ENCODE measurements at regions not wholly inside any gene's neighbourhood (a gene's known extent, or its start where the extent isn't known, plus 50 kb on each side); places are given as distances from the start of the nearest gene placed in this dataset.

DNA sequence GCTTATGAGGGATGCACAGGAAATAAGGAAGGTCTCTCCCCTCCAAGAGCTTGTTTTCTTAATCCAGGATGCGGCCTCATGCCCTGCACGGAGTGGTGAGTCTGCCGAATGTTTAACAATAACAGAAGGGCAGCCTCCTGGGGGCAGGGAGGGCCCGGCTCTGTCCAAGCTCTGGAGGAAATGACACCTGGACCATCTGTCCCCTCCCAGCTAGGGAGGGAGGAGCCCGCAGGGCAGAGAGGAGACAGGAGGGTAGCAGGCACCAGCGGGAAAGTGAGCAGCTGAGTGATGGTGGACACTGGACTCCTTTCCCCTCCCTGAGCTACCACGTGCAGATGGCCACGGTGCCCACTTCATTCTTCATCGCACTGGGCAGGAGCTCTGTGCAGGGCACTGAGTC is 398.2 kb upstream of the MYT1L start:
- Histone ChIP-seq H3K4me1 (no peaks in the 10 kb centered on the region), H3K36me3 (ENCODE audit: control insufficient read depth, insufficient read depth, low read length) (no peaks in the 10 kb centered on the region), H3K9me3 (no peaks in the 10 kb centered on the region), H3K27me3 (replicated peaks; ENCODE audit: control insufficient read depth, insufficient read depth, low read length) (no peaks in the 10 kb centered on the region), H3K4me3 (ENCODE audit: low read depth, low read length) (no peak overlapping the region)
- Mint-ChIP-seq H3K4me1 (ENCODE audit: low read depth, unreplicated experiment) (no peaks in the 10 kb centered on the region), H3K9me3 (ENCODE audit: unreplicated experiment) (no peaks in the 10 kb centered on the region), H3K36me3 (ENCODE audit: insufficient read depth, unreplicated experiment) (no peaks in the 10 kb centered on the region), H3K27ac (ENCODE audit: unreplicated experiment) (no peak overlapping the region), H3K27me3 (ENCODE audit: insufficient read depth, unreplicated experiment) (peaks cover 27% of the 10 kb centered on the region), H3K4me3 (ENCODE audit: unreplicated experiment) (no peak overlapping the region)
- ChIA-PET CTCF (no interaction called here), POLR2A (interaction anchor here (0.5 kb wide), 1 partner anchor 59 kb away, joined by 4 read pairs; no protein-coding TSS in a partner anchor)
- TF ChIP-seq, protein P1, sequence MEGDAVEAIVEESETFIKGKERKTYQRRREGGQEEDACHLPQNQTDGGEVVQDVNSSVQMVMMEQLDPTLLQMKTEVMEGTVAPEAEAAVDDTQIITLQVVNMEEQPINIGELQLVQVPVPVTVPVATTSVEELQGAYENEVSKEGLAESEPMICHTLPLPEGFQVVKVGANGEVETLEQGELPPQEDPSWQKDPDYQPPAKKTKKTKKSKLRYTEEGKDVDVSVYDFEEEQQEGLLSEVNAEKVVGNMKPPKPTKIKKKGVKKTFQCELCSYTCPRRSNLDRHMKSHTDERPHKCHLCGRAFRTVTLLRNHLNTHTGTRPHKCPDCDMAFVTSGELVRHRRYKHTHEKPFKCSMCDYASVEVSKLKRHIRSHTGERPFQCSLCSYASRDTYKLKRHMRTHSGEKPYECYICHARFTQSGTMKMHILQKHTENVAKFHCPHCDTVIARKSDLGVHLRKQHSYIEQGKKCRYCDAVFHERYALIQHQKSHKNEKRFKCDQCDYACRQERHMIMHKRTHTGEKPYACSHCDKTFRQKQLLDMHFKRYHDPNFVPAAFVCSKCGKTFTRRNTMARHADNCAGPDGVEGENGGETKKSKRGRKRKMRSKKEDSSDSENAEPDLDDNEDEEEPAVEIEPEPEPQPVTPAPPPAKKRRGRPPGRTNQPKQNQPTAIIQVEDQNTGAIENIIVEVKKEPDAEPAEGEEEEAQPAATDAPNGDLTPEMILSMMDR (IDR thresholded peaks at IDR 0.05; ENCODE audit: insufficient read depth in 1 of 2, low read depth in 1 of 2, low read length in 1 of 2, severe bottlenecking in 1 of 2, unreplicated experiment in 1 of 2) = no peak
- intact Hi-C loops (cut with micrococcal nuclease; ENCODE audit: unreplicated experiment) = no loop called here
- no peak for DNase-seq
- no TSS peak for BruUV-seq (replicated peaks)

DNA sequence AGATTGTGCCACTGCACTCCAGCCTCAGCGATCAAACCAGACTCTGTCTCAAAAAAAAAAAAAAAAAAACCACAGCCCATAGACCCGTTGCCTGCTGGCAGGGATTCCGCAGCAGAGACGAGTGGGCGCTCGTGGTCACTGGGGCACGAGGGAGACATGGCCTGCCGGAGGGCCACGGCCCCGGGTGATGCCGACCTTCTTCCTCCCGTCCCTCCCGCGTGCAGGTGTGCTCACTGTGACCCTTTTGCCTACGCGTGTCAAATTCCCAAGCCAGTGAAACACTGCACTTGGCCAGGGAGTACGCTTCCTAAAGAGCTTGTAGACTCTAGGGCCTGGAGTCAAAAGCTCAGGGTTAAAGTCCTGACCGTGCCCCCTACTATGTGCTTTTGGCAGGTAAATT is 397.6 kb upstream of the MYT1L start:
- Mint-ChIP-seq H3K27me3 (ENCODE audit: insufficient read depth, unreplicated experiment) (peaks cover 24% of the 10 kb centered on the region), H3K27ac (ENCODE audit: unreplicated experiment) (no peak overlapping the region), H3K4me1 (ENCODE audit: low read depth, unreplicated experiment) (no peaks in the 10 kb centered on the region), H3K4me3 (ENCODE audit: unreplicated experiment) (no peak overlapping the region), H3K36me3 (ENCODE audit: insufficient read depth, unreplicated experiment) (no peaks in the 10 kb centered on the region), H3K9me3 (ENCODE audit: unreplicated experiment) (no peaks in the 10 kb centered on the region)
- DNase-seq = no peak
- ChIA-PET CTCF (no interaction called here), POLR2A (no interaction called here)
- Histone ChIP-seq H3K27me3 (replicated peaks; ENCODE audit: control insufficient read depth, insufficient read depth, low read length) (no peaks in the 10 kb centered on the region), H3K4me1 (no peaks in the 10 kb centered on the region), H3K4me3 (ENCODE audit: low read depth, low read length) (no peak overlapping the region), H3K36me3 (ENCODE audit: control insufficient read depth, insufficient read depth, low read length) (no peaks in the 10 kb centered on the region), H3K9me3 (no peaks in the 10 kb centered on the region)
- no TSS peak for BruUV-seq (replicated peaks)
- TF ChIP-seq, protein P1 (IDR thresholded peaks at IDR 0.05; ENCODE audit: insufficient read depth in 1 of 2, low read depth in 1 of 2, low read length in 1 of 2, severe bottlenecking in 1 of 2, unreplicated experiment in 1 of 2) = no peak
- intact Hi-C loops (cut with micrococcal nuclease; ENCODE audit: unreplicated experiment) = no loop called here

DNA sequence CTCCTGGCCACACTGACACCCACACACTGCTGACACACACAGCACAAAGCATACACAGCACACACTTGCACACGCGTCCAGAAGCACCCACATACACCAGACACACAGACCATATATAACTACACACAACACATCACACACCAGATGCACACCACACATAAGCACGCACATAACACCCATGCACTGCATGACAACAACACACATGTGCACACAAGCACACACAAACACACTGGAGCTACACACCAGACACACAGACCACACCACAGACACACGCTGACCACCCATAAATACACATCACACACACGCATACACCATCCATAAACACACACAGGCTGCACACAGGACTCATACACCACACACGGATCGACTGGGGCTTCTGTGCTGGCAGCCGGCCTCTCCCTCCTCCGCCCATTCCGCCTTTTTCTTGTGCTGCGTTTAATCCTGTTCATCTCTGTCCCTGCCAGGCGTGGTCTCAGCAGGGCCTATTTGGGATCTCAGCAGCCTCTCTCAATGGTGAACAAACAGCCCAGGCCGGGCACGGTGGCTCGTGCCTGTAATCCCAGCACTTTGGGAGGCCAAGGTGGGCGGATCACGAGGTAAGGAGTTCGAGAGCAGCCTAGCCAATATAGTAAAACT is 396.9 kb upstream of the MYT1L start:
- no peaks in the 10 kb centered on the region for H3K4me1 ChIP-seq
- H3K4me3 Mint-ChIP-seq (ENCODE audit: unreplicated experiment) = no peak overlapping the region
- H3K27me3 Mint-ChIP-seq (ENCODE audit: insufficient read depth, unreplicated experiment) = peaks cover 21% of the 10 kb centered on the region
- no peaks in the 10 kb centered on the region for H3K9me3 Mint-ChIP-seq (ENCODE audit: unreplicated experiment)
- no peak overlapping the region for H3K27ac Mint-ChIP-seq (ENCODE audit: unreplicated experiment)
- DNase-seq = no peak
- no peaks in the 10 kb centered on the region for H3K9me3 ChIP-seq
- BruUV-seq (replicated peaks) = no TSS peak
- H3K36me3 Mint-ChIP-seq (ENCODE audit: insufficient read depth, unreplicated experiment) = no peaks in the 10 kb centered on the region
- no peaks in the 10 kb centered on the region for H3K36me3 ChIP-seq (ENCODE audit: control insufficient read depth, insufficient read depth, low read length)
- H3K27me3 ChIP-seq (replicated peaks; ENCODE audit: control insufficient read depth, insufficient read depth, low read length) = no peaks in the 10 kb centered on the region
- CTCF ChIA-PET = no interaction called here
- TF ChIP-seq, protein P1 (IDR thresholded peaks at IDR 0.05; ENCODE audit: insufficient read depth in 1 of 2, low read depth in 1 of 2, low read length in 1 of 2, severe bottlenecking in 1 of 2, unreplicated experiment in 1 of 2) = no peak
- POLR2A ChIA-PET = no interaction called here
- no peak overlapping the region for H3K4me3 ChIP-seq (ENCODE audit: low read depth, low read length)
- H3K4me1 Mint-ChIP-seq (ENCODE audit: low read depth, unreplicated experiment) = no peaks in the 10 kb centered on the region
- intact Hi-C loops (cut with micrococcal nuclease; ENCODE audit: unreplicated experiment) = no loop called here

Data from Caco-2 (cell line).